ENCODE measurements at regions not wholly inside any gene's neighbourhood (a gene's known extent, or its start where the extent isn't known, plus 50 kb on each side); places are given as distances from the start of the nearest gene placed in this dataset.

- no peak overlapping the region for H3K4me3 ChIP-seq
- H3K27me3 ChIP-seq, result no peaks in the 10 kb centered on the region
- peaks cover 0 to 13% (median 0%) of the 10 kb centered on the region in 4 donors for H3K4me1 ChIP-seq
- H3K36me3 ChIP-seq, result no peaks in the 10 kb centered on the region
- TF ChIP-seq POLR2A (IDR thresholded peaks at IDR 0.05) (no peak), POLR2AphosphoS5 (IDR thresholded peaks at IDR 0.05) (no peak), EP300 (IDR thresholded peaks at IDR 0.05) (no peak)
- TF ChIP-seq, protein P1, sequence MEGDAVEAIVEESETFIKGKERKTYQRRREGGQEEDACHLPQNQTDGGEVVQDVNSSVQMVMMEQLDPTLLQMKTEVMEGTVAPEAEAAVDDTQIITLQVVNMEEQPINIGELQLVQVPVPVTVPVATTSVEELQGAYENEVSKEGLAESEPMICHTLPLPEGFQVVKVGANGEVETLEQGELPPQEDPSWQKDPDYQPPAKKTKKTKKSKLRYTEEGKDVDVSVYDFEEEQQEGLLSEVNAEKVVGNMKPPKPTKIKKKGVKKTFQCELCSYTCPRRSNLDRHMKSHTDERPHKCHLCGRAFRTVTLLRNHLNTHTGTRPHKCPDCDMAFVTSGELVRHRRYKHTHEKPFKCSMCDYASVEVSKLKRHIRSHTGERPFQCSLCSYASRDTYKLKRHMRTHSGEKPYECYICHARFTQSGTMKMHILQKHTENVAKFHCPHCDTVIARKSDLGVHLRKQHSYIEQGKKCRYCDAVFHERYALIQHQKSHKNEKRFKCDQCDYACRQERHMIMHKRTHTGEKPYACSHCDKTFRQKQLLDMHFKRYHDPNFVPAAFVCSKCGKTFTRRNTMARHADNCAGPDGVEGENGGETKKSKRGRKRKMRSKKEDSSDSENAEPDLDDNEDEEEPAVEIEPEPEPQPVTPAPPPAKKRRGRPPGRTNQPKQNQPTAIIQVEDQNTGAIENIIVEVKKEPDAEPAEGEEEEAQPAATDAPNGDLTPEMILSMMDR (IDR thresholded peaks at IDR 0.05), result no peak
- WGBS, 2 donors, result 80 to 85% methylated on average over 5 of the region's 5 CpGs
- H3K9me3 ChIP-seq, result no peaks in the 10 kb centered on the region
- no peak overlapping the region for H3K27ac ChIP-seq
- ATAC-seq (ENCODE audit: low FRiP score in 2 of 2) (no peak), DNase-seq (no peak)
Measured at GRCh38 chr12:91364471-91365184, 182.0 kb upstream of the DCN start.

- Histone ChIP-seq H3K9me3 (no peaks in the 10 kb centered on the region), H3K27me3 (no peaks in the 10 kb centered on the region), H3K4me3 (no peak overlapping the region), H3K27ac (no peak overlapping the region), H3K4me1 (peaks cover 0 to 6% (median 0%) of the 10 kb centered on the region in 4 donors), H3K36me3 (no peaks in the 10 kb centered on the region)
- WGBS, 2 donors, result 24 to 30% methylated on average over 5 of the region's 5 CpGs
- ATAC-seq (ENCODE audit: low FRiP score in 2 of 2), result peak in 1 of 2 donors; percentile 60
- TF ChIP-seq, protein P1 (IDR thresholded peaks at IDR 0.05), result peak in 5 of 6 experiments; percentile 44 to 62 (median 59)
- no peak for TF ChIP-seq EP300 (IDR thresholded peaks at IDR 0.05)
- DNase-seq, result no peak
Measured at GRCh38 chr12:91361864-91362263, 179.2 kb upstream of the DCN start.

- Histone ChIP-seq H3K27me3 (no peaks in the 10 kb centered on the region), H3K36me3 (no peaks in the 10 kb centered on the region), H3K27ac (no peak overlapping the region), H3K9me3 (no peaks in the 10 kb centered on the region), H3K4me3 (no peak overlapping the region), H3K4me1 (peaks cover 0 to 2% (median 0%) of the 10 kb centered on the region in 4 donors)
- DNase-seq, result no peak
- no peak for ATAC-seq (ENCODE audit: low FRiP score in 2 of 2)
- 42 to 63% methylated on average over 2 of the region's 2 CpGs for WGBS, 2 donors
- no peak for TF ChIP-seq POLR2A (IDR thresholded peaks at IDR 0.05)
- no peak for TF ChIP-seq POLR2AphosphoS5 (IDR thresholded peaks at IDR 0.05)
- TF ChIP-seq, protein P1 (IDR thresholded peaks at IDR 0.05), result no peak
- TF ChIP-seq EP300 (IDR thresholded peaks at IDR 0.05), result no peak
Measured at GRCh38 chr12:91357381-91357780, 174.8 kb upstream of the DCN start.

DNA sequence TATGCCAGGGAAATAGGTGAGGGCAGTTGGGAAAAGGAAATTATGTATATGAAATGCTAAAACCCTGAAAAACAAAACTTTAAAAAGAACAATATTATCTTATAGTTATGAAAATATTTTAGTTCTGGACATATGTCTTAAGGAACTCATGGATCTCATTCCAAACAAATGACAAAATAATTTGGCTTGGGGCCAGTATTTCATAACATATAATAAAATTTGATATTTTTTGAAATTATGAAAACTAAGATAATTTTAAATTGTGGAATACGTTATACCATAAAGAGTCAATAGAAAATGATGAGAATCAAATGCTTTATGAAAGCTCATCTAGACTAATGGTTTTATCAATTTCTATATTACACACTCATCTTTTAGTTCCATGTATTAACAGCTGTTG lies 173.8 kb upstream of the DCN start:
- 87 to 100% methylated on average over 1 of the region's 1 CpG for WGBS, 2 donors
- H3K4me3 ChIP-seq, result no peak overlapping the region
- no peaks in the 10 kb centered on the region for H3K9me3 ChIP-seq
- DNase-seq (no peak), ATAC-seq (ENCODE audit: low FRiP score in 2 of 2) (no peak)
- H3K36me3 ChIP-seq, result no peaks in the 10 kb centered on the region
- no peak overlapping the region for H3K27ac ChIP-seq
- H3K27me3 ChIP-seq, result no peaks in the 10 kb centered on the region
- TF ChIP-seq EP300 (IDR thresholded peaks at IDR 0.05) (no peak), POLR2A (IDR thresholded peaks at IDR 0.05) (no peak), POLR2AphosphoS5 (IDR thresholded peaks at IDR 0.05) (no peak)
- TF ChIP-seq, protein P1 (IDR thresholded peaks at IDR 0.05), result no peak
- no peaks in the 10 kb centered on the region for H3K4me1 ChIP-seq
